ENCODE measurements at regions not wholly inside any gene's neighbourhood (a gene's known extent, or its start where the extent isn't known, plus 50 kb on each side); places are given as distances from the start of the nearest gene placed in this dataset.
A peak's percentile ranks its signal among the peaks of the same experiment; 100 is the strongest.

DNA sequence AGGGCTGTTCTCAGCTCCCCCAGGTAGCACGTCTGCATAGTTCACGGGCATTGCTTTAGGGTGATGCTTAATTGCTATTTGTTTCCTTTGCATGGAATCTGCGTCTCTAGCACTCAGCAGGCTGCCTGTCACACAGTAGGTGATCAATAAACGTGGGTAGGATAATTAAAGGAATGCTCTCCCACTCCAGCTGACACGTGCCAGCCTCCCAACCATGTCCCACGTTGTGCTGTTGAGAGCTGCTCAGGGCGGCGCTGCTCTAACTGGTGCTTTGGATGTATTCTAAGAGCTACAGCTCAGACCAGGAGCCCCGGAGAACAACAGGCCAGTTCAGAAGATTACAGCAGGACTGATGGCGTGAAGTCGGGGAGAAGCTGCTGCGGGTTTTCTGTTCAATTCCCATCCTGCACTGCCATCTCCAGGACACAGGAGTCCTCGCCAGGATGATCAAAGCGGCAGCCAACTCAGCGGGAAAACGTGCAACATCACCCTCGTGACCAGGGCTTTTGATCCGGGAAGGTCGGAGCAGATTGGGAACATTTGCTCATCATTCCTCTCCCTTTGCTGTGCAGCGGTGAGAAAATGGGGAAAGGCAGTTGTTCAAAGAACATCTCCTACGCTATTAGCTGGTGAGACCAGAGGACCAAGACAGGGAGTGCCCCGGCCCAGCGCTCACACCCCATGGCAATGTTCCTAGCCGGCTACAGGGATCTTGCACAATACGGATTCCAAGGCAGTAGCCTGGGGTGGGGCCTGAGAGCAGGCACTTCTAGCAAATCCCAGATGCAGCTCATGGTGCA, 50.5 kb upstream of the FOXK1 start (continued):
- TF ChIP-seq SALL2 (tag by site-specific recombination; IDR thresholded peaks at IDR 0.05; ENCODE audit: borderline replicate concordance) (no peak), SP3 (tag by site-specific recombination; IDR thresholded peaks at IDR 0.05) (no peak), ZXDB (tag by site-specific recombination; IDR thresholded peaks at IDR 0.05) (no peak), ZNF610 (tag by site-specific recombination; IDR thresholded peaks at IDR 0.05; ENCODE audit: borderline replicate concordance) (no peak), ZNF350 (tag by site-specific recombination; IDR thresholded peaks at IDR 0.05) (no peak), MYNN (tag by site-specific recombination; IDR thresholded peaks at IDR 0.05; ENCODE audit: borderline replicate concordance) (no peak), ZFP37 (tag by site-specific recombination; IDR thresholded peaks at IDR 0.05) (no peak), ZSCAN23 (tag by site-specific recombination; IDR thresholded peaks at IDR 0.05) (no peak), GFI1B (tag by site-specific recombination; IDR thresholded peaks at IDR 0.05) (no peak), PRDM1 (tag by site-specific recombination; IDR thresholded peaks at IDR 0.05) (no peak), ZNF664 (tag by site-specific recombination; IDR thresholded peaks at IDR 0.05) (peak; percentile 64; the same call in 1 of the 2 replicates), MEIS1 (CRISPR knock-in tag; IDR thresholded peaks at IDR 0.05; ENCODE audit: borderline replicate concordance) (no peak), ZNF596 (tag by site-specific recombination; IDR thresholded peaks at IDR 0.05) (no peak)
- TF ChIP-seq, protein P1, sequence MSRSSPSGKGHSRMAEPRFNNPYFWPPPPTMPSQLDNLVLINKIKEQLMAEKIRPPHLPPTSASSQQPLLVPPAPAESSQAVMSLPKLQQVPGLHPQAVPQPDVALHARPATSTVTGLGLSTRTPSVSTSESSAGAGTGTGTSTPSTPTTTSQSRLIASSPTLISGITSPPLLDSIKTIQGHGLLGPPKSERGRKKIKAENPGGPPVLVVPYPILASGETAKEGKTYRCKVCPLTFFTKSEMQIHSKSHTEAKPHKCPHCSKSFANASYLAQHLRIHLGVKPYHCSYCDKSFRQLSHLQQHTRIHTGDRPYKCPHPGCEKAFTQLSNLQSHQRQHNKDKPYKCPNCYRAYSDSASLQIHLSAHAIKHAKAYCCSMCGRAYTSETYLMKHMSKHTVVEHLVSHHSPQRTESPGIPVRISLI (tag by site-specific recombination; IDR thresholded peaks at IDR 0.05) = no peak
- TF ChIP-seq, protein P2, sequence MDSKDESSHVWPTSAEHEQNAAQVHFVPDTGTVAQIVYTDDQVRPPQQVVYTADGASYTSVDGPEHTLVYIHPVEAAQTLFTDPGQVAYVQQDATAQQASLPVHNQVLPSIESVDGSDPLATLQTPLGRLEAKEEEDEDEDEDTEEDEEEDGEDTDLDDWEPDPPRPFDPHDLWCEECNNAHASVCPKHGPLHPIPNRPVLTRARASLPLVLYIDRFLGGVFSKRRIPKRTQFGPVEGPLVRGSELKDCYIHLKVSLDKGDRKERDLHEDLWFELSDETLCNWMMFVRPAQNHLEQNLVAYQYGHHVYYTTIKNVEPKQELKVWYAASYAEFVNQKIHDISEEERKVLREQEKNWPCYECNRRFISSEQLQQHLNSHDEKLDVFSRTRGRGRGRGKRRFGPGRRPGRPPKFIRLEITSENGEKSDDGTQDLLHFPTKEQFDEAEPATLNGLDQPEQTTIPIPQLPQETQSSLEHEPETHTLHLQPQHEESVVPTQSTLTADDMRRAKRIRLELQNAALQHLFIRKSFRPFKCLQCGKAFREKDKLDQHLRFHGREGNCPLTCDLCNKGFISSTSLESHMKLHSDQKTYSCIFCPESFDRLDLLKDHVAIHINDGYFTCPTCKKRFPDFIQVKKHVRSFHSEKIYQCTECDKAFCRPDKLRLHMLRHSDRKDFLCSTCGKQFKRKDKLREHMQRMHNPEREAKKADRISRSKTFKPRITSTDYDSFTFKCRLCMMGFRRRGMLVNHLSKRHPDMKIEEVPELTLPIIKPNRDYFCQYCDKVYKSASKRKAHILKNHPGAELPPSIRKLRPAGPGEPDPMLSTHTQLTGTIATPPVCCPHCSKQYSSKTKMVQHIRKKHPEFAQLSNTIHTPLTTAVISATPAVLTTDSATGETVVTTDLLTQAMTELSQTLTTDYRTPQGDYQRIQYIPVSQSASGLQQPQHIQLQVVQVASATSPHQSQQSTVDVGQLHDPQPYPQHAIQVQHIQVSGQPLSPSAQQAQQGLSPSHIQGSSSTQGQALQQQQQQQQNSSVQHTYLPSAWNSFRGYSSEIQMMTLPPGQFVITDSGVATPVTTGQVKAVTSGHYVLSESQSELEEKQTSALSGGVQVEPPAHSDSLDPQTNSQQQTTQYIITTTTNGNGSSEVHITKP (tag by site-specific recombination; IDR thresholded peaks at IDR 0.05) = 0 out of 2 replicates have a peak, but pooled peaks have one; percentile 17

All from HEK293 (cell line).